MM.1S (cell line): ENCODE measurements at regions not wholly inside any gene's neighbourhood (a gene's known extent, or its start where the extent isn't known, plus 50 kb on each side); places are given as distances from the start of the nearest gene placed in this dataset.

Experiments
- CTCF ChIP-seq: fragments of 300-600 bp; sonication (generic); IDR thresholded peaks from 2 replicates; pipeline ENCODE4 v1.5.1; 2016; ENCODE audit warnings: antibody characterized with exemption, low read length, mixed read lengths
- EZH2 ChIP-seq: fragments of 300-600 bp; sonication (generic); optimal IDR thresholded peaks from 2 replicates; pipeline ENCODE3; 2017; ENCODE audit warnings: low read depth, mild to moderate bottlenecking, antibody characterized with exemption, low read length, mixed read lengths

- TF ChIP-seq CTCF, result no peak
- no peak for TF ChIP-seq EZH2
Observed at GRCh38 chr9:99393993-99394392, 171.9 kb downstream of the SEC61B start.
